OCI-LY1 (cell line): ENCODE measurements at regions not wholly inside any gene's neighbourhood (a gene's known extent, or its start where the extent isn't known, plus 50 kb on each side); places are given as distances from the start of the nearest gene placed in this dataset.

Source experiments
- H2AFZ ChIP-seq: fragments of 200-600 bp; sonication (generic), shearing (Covaris generic); 2 replicates; pipeline ENCODE4 v1.6.0; 2014; ENCODE audit warnings: antibody characterized with exemption, mild to moderate bottlenecking, low read length
- H3F3A ChIP-seq: fragments of 200-600 bp; sonication (generic), shearing (Covaris generic); 2 replicates; pipeline ENCODE4 v1.6.0; 2014; ENCODE audit warnings: mild to moderate bottlenecking, antibody characterized with exemption, low read length, moderate library complexity; ENCODE audit not compliant: insufficient read depth
- H3K27ac ChIP-seq: fragments of 200-600 bp; sonication (generic); 2 replicates; pipeline ENCODE4 v1.5.1; 2014; ENCODE audit warnings: low read length, mixed run types, mild to moderate bottlenecking, low read depth; ENCODE audit not compliant: poor library complexity, severe bottlenecking
- H3K27me3 ChIP-seq: fragments of 200-600 bp; sonication (generic); 2 replicates; pipeline ENCODE4 v1.6.0; 2014; ENCODE audit warnings: antibody characterized with exemption, mild to moderate bottlenecking, low read length, moderate library complexity; ENCODE audit not compliant: insufficient read depth
- H3K36me3 ChIP-seq: fragments of 200-600 bp; sonication (generic); 2 replicates; pipeline ENCODE4 v1.6.1; 2014; ENCODE audit warnings: mild to moderate bottlenecking, antibody characterized with exemption, low read length, moderate library complexity, mixed read lengths; ENCODE audit not compliant: insufficient read depth
- H3K4me1 ChIP-seq: fragments of 200-600 bp; sonication (generic); 2 replicates; pipeline ENCODE4 v1.5.1; 2014; ENCODE audit warnings: mild to moderate bottlenecking, low read length, moderate library complexity; ENCODE audit not compliant: insufficient read depth, severe bottlenecking
- H3K4me2 ChIP-seq: fragments of 200-600 bp; sonication (generic), shearing (Covaris generic); 2 replicates; pipeline ENCODE4 v1.6.1; 2014; ENCODE audit warnings: low read length
- H3K4me3 ChIP-seq: fragments of 200-600 bp; sonication (generic); 2 replicates; pipeline ENCODE4 v1.5.1; 2014; ENCODE audit warnings: low read length, low read depth, mild to moderate bottlenecking, mixed read lengths; ENCODE audit not compliant: poor library complexity, severe bottlenecking
- H3K79me2 ChIP-seq: fragments of 200-600 bp; shearing (Covaris generic); 2 replicates; pipeline ENCODE4 v1.6.1; 2016; ENCODE audit warnings: mixed run types, low read length, mixed read lengths; ENCODE audit not compliant: insufficient read depth
- H3K9ac ChIP-seq: fragments of 200-600 bp; sonication (generic), shearing (Covaris generic); 2 replicates; pipeline ENCODE4 v1.6.1; 2014; ENCODE audit warnings: mild to moderate bottlenecking, low read length, mixed read lengths
- H3K9me2 ChIP-seq: fragments of 200-600 bp; sonication (generic), shearing (Covaris generic); 2 replicates; pipeline ENCODE4 v1.6.1; 2014; ENCODE audit warnings: low read depth, mild to moderate bottlenecking, low read length, mixed read lengths
- H3K9me3 ChIP-seq: fragments of 200-600 bp; shearing (Covaris generic); 2 replicates; pipeline ENCODE4 v1.6.1; 2014; ENCODE audit warnings: low read length, mixed read lengths
- H4K20me1 ChIP-seq: fragments of 200-600 bp; sonication (generic), shearing (Covaris generic); 2 replicates; pipeline ENCODE4 v1.6.0; 2016; ENCODE audit warnings: mild to moderate bottlenecking, low read length; ENCODE audit not compliant: insufficient read depth
- CTCF ChIP-seq: fragments of 200-600 bp; sonication (generic), shearing (Covaris generic); IDR thresholded peaks from 2 replicates; pipeline ENCODE4 v1.5.1; 2017; ENCODE audit warnings: mild to moderate bottlenecking, antibody characterized with exemption, low read length, moderate library complexity, mixed read lengths
- EZH2 ChIP-seq: fragments of 200-600 bp; sonication (generic), shearing (Covaris generic); IDR thresholded peaks from 2 replicates; pipeline ENCODE4 v1.8.0; 2017; ENCODE audit warnings: borderline replicate concordance, mixed run types, mild to moderate bottlenecking, antibody characterized with exemption, low read length, moderate library complexity, mixed read lengths

GRCh38 chr9:115212832-115213231, 94.9 kb upstream of the TNC start:
- Histone ChIP-seq H2AFZ (no peak overlapping the region), H3K9me2 (no peaks in the 10 kb centered on the region), H3K27ac (no peak overlapping the region), H3K36me3 (no peaks in the 10 kb centered on the region), H4K20me1 (no peaks in the 10 kb centered on the region), H3K9ac (no peak overlapping the region), H3K9me3 (no peaks in the 10 kb centered on the region), H3F3A (no peaks in the 10 kb centered on the region), H3K4me3 (no peak overlapping the region), H3K4me2 (no peak overlapping the region), H3K79me2 (no peaks in the 10 kb centered on the region), H3K27me3 (no peaks in the 10 kb centered on the region), H3K4me1 (no peaks in the 10 kb centered on the region)
- TF ChIP-seq EZH2, result no peak
- no peak for TF ChIP-seq CTCF

GRCh38 chr9:115213818-115214334, 95.9 kb upstream of the TNC start:
- Histone ChIP-seq H3K4me1 (no peaks in the 10 kb centered on the region), H3K36me3 (no peaks in the 10 kb centered on the region), H3K9ac (no peak overlapping the region), H3K79me2 (no peaks in the 10 kb centered on the region), H3K27ac (no peak overlapping the region), H3K9me2 (no peaks in the 10 kb centered on the region), H3K9me3 (no peaks in the 10 kb centered on the region), H3F3A (no peaks in the 10 kb centered on the region), H3K4me2 (no peak overlapping the region), H4K20me1 (no peaks in the 10 kb centered on the region), H3K27me3 (no peaks in the 10 kb centered on the region), H2AFZ (no peak overlapping the region), H3K4me3 (no peak overlapping the region)
- TF ChIP-seq CTCF (no peak), EZH2 (no peak)

GRCh38 chr9:115216873-115217272, 98.9 kb upstream of the TNC start:
- no peaks in the 10 kb centered on the region for H3K9me2 ChIP-seq
- no peak for TF ChIP-seq CTCF
- no peaks in the 10 kb centered on the region for H3K36me3 ChIP-seq
- H3K27me3 ChIP-seq, result no peaks in the 10 kb centered on the region
- no peak overlapping the region for H3K4me2 ChIP-seq
- no peak overlapping the region for H2AFZ ChIP-seq
- H3K4me1 ChIP-seq, result no peaks in the 10 kb centered on the region
- H3K9ac ChIP-seq, result no peak overlapping the region
- no peaks in the 10 kb centered on the region for H3K9me3 ChIP-seq
- H3K27ac ChIP-seq, result no peak overlapping the region
- H3F3A ChIP-seq, result no peaks in the 10 kb centered on the region
- H3K79me2 ChIP-seq, result no peaks in the 10 kb centered on the region
- no peak overlapping the region for H3K4me3 ChIP-seq
- H4K20me1 ChIP-seq, result no peaks in the 10 kb centered on the region
